ENCODE measurements at regions not wholly inside any gene's neighbourhood (a gene's known extent, or its start where the extent isn't known, plus 50 kb on each side); places are given as distances from the start of the nearest gene placed in this dataset.

- no peak for TF ChIP-seq CTCF (IDR thresholded peaks at IDR 0.05)
- TF ChIP-seq EZH2 (IDR thresholded peaks at IDR 0.05) = no peak
These were observed 167.6 kb upstream of the ARSJ start for GRCh38 chr4:114146947-114147618.
